NCI-H1092 treated with DMSO at 0.1 percent for 48 hours (cell line): ENCODE measurements at regions not wholly inside any gene's neighbourhood (a gene's known extent, or its start where the extent isn't known, plus 50 kb on each side); places are given as distances from the start of the nearest gene placed in this dataset.

Experiments used
- DNase-seq: peaks from one replicate; lab custom pipeline; 2025; lab: John Stamatoyannopoulos, UW

DNA sequence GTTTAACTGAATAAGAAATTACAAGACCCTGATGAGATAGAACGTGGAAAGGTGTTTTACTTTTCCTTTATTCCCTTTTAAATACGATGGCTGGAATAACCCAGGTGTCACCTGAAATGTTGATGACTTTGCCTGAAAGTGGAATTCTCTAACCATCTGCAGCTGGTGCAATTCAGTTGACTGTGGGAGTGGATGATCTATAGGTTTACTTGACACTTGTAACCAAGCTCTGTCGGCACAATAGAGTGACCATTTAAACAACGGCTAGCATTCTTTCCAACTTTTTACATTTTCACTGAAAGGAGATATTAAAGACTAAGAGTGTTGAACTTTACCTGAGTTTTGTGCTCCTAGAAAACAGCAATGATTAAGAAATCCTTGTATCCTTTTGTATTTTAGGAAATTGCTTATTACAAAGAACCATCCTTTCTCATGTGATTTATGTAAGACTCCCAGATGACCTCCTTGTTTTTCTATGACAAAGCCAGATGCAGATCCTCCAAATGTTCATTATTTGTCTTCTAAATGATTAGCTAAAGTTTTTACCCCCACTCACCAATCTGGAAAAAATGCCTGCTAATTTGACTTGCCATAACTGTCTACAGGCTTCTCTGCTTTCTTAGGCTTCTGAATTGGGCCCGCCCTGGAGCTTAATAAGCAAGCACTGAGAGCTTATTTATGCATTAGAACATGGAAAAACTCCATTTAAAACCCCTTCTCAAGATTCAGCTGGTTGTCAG is 129.5 kb upstream of the LRRC7 start:
- DNase-seq: no peak

DNA sequence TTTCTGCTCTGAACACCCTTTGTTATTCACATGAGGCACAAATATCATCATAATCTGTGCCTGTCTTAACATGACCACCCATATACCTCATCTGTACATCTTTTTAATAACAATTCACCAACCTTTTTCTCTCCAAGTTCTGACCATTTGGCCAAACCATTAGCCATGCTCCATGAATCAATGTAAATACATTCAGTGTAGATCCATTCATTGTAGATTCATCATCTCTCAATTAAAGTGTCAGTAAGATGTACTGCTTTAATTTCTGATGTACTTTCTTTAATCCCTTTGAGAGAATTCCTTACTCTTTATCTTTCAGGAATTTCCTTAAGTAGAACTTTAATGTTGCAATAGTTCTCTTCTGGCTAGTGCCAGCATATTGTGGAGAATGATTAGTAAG is 126.2 kb upstream of the LRRC7 start:
- no peak for DNase-seq

DNA sequence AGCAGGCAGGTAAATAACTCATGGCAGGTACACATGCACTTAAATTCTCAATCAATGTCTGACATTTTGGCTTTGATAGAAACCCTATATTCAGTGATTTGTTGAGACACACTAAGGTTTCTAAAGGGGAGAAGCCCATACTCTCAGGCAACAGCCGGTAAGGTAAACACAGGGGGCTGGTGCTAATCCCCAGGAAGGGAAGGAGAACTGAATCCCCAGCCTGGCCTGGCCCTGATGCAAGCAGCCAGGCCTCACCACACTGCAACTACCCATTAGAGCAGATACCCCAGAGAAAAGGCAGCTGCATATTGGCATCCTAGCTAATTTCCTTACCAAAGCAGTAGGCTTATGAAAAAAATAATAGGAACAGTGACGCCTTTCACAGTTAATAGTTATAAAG is 116.5 kb upstream of the LRRC7 start:
- no peak for DNase-seq

DNA sequence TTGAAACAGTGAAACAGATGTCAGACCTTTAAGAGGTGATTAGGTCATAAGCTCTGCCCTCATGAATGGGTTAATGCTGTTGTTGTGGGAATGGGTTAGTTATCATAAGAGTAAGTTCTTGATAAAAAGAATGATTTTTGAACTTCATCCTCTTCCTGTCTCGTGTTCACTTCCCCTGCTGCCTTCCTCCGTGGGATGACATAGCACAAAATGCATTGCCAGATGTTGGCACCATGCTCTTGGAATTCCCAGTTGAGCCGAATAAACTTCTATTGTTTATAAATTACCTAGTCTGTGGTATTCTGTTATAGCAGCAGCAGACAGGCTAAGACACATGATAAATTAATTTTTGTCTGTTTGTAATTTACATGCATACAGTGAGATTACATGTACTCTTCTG is 112.0 kb upstream of the LRRC7 start:
- no peak for DNase-seq

DNA sequence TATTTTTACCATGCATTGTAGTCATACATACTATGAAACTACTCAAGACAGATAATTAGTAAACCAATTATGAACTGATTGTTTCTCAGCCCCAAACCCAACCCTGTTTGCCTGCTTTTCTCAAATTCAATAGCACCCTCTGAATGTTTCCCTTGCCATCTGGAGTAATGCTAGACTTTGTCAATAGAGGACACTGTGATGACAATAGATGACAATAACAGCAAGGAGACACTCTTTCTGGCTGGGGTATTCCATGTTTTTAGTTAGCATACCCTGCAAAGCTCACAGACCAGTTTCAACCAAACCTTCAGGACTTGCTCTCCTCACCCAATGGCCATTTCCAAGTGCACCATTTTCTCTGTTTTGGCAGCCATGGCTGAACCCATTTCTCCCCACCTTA is 108.5 kb upstream of the LRRC7 start:
- DNase-seq: no peak

DNA sequence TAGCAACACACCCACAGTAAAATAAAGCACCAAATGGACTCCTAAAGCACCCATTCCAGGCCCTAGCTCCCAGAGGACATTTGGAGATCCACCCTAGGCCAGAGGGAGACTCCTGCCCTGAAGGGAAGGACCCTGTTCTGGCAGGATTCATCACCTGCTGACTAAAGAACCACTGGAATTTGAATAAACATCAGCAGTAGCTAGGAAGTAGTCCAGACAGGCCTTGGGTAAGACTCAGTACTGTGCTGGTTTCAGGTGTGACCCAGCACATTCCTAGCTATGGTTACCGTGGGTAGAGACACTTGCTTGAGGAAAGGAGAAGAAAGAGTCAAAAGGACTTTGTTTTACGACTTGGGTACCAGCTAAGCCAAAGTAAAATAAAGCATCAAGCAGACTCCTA is 92.7 kb upstream of the LRRC7 start:
- no peak for DNase-seq

DNA sequence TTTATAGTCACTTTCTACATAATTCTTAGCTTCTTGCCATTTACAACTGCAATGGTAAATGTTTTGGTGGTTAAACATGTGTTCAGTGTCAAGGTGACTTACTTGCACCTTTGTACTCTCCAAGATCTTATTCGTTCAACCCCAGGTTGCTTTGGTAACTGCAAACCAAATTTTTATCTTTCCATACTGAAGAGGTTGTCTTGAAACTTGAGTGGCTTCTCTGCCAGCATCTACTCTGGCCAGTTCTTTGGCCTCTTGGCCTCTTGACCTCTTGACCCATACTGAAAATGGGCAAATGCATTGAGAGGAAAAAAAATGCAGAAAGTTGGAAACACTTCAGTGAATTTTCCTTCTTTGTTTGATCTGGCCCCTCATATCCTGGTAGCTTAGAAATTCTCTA is 88.0 kb upstream of the LRRC7 start:
- DNase-seq: no peak

DNA sequence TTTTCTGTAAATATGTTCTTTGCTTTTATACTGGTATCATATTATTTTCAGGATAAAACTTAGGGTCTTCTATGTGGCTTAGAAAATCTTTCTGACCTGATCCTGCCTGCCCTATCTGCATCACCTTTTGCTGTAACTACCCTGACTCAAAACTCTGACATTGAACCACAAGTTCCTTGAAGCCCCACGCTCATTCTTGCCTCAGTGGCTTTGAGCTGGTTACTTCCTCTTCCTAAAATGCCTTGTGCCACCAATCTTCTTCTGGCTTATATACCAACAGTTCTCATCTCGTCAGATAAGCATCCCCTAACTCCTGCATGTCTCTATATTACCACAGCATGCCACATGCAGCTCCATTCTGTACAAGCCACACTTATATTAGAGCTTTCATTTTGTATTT is 84.5 kb upstream of the LRRC7 start:
- DNase-seq: no peak

DNA sequence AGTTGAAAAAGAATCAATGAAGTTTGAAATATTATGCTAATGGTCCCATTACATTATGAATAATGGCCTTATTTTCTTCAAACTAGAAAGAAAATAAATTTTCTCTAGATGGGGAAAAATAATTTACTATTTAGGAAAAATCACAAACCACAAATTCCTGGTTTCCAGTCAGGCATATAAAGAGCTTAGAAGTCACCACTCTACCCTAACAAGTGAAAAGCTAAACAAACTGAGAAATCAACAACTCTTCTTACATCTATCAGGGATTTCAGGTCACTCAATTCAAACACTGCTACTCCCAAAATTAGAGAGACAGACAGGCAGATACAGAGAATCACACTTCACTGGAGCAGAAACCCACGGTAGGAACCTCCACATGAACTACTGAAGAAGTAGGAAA is 82.1 kb upstream of the LRRC7 start:
- no peak for DNase-seq

DNA sequence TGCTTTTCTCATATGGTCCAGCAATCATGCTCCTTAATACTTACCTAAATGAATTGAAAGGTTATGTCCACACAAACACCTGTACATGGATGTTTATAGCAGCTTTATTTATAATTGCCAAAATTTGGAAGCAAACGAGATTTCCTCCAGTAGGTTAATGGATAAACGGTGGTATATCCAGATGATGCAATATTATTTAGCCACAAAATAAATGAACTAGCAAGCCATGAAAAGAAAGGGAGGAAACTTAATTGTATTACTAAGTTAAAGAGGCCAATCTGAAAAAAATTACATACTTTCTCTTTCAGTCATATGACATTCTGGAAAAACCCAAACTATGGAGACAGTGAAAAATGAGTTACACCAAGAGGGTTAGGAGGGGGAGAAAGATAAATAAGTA is 76.3 kb upstream of the LRRC7 start:
- no peak for DNase-seq

DNA sequence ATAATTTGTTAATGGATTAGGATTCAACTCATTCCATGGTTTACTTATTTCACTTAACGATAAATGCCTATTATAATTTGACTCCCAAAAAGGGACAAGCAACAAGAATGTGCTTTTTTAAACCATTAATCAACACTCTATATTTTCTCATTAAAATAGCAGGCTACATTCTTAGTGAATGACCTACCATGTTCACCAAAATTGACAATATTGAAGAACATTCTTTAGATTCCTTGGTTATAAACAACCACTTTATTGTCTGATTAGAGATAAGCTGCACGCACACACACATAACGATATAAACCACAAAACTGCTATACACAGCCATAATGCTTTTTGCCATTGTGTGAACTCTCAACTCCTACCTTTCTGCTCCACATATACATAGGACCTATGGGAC is 75.4 kb upstream of the LRRC7 start:
- no peak for DNase-seq

DNA sequence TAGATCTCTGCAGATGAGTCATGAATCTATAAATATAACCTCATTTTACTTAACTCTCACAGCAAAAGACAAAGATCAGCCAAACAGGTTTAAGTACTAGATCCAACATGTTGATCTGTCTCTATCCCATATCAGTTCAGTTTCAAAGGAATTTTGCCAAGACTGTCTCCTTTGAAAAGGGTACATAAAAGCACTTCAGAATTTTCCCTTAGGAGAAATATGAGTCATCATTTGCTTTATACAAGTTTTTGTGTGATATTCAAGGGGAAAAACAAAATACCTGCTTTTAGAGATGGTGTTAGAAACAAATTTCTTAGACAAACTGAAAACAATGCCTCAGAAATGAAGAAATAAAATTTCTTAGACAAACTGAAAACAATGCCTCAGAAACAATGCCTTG is 73.5 kb upstream of the LRRC7 start:
- no peak for DNase-seq

DNA sequence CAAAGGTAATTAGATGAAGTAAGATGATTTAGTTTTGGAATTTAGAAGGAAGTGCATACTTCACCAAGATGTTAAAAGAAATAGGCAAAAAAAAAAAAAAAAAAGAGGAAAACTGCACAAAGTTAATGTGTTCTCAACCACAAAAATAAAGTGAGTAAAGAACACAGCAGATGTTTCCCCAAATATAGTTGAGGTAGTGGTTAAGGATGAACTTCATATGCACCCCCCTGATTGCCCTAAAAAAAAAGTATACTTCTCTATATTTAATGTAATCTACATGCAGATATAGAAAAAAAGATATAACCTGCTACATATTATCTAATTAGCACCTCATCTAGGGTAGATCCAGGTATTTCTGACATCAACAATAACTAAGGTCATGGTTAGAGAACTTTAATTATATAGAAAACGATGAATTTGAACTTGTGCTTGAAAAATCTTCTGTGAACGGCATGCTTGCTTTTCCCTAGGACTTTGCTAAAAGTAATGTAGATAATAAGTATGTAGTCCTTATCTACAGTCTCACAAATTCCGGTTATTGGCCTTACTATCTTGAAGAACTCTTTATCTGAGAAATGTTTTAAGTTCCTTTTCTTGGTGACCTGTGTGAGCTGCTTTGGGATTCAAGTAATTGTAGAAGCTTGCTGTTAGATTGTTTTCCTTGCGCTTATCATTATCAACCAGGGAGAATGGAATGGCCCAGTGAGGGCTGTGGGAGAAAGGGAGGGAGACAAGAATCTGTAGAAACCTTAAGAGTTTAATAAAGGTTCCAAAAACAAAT is 70.1 kb upstream of the LRRC7 start:
- DNase-seq: no peak

DNA sequence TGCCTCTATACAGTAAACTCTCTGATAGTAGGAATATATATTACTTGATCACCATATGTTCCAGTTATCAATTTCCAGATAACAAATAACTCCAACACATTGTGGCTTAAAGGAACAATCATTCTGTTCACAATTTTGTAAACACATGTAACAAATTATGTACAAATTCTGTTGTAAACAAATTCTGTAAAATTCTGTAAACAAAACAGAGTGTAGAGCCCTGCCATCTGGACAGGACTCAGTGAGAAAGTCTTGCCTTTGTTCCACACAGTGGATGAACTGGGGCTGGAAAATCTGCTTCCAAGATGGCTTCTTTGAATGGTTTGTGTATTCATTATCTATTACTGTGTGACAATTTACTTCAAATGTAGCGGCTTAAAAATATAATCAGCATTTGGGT is 69.0 kb upstream of the LRRC7 start:
- no peak for DNase-seq

DNA sequence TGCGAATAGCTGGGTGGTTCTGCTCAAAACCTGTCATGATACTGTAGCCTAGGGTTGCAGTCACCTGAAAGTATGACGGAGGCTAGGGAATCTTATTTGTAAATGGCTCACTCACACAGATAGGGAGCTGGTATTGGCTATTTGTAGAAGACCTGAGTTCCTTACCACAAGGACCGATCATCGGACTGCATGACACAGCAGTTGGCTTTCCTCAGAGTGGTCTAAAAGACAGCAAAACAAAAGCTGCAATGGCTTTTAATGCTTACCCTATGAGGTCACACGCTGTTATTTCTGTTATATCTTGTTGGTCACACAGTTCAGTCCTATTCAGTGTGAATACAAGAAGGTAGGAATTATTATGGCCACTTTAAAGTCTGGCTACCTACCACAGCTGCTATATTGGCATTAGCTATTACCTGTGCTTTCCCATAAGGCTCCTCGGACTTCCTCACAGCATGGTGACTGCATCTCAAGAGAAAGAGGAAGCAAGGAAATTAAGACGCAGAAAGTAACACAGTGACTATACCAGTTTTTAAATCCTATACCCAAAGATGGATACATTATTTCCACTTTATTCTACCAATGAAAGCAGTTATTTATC is 68.4 kb upstream of the LRRC7 start:
- DNase-seq: no peak

DNA sequence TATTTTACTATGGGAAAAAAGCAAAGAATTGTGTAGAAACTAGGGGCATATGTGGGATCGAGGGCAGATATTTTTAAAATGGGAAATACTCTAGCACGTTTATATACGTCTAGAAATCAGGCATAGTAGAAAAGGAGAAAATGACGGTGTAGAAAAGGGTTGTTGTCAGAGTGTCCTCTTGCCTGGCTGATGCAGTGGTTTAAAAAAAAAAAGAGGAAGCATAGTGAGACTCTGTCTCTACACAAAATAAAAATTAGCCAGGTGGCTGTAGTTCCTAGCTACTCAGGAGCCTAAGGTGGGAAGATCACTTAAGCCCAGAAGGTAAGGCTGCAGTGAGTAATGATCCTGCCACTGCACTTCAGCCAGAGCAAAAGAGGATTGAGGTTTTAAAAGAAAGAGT is 64.7 kb upstream of the LRRC7 start:
- no peak for DNase-seq

DNA sequence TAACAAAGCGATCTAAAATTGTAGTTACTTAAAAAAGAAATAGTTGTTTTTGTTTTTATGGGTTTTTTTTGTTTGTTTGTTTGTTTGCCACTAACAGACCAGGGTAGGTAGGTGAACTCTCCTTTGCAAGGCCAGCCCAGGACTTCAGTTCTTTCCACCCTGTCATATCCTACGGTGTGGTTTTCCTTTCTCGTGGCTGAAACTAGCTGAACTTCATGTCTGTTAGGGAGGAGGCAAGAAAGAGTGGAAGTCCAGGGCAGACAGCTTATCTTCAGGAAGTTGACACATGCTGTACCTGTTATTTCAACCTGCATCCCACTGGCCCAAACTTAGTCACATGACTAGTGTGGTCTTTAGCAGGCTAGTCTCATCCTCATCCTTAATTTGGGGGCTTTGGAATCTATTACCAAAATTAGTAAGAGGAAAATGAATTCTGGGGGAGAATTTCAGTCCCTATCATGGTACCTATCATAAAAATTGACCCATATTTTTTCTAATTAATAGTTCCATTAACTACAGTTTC is 62.9 kb upstream of the LRRC7 start:
- no peak for DNase-seq

DNA sequence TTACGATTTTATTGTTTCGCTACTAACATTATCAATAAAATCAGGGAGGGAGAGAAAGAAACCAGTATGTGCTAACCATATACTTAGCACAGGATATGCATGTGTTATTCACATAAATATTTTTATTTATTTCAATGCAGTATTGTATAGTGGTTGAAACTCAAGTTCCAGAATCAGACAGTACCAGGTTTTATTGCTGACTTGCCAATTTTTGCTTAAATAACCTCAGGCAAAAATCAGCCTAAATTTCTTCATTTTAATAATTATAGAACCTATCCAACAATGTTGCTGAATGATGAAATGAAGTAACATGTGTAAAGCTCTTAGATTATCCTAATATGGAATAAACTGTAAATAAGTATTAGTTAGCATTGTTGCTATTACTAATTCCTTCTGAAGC is 61.4 kb upstream of the LRRC7 start:
- no peak for DNase-seq

DNA sequence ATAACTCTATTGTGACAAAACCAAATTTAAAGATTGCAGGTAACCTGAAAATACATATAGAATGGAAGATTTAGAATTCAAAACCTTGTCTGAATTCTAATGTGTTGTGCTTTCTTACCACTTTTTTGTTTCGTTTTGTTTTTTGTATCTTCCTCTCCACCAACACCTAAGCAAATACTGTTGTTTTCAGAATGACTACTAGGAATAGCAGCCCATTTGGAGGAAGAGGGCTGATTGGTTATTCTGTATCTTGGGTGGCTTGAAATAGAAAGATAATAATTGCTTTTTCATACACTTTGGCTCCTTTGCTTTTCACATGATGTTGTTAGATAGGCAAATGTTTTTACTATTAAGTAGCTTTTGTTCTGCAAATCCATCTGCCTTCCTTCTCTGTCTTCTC is 61.0 kb upstream of the LRRC7 start:
- no peak for DNase-seq

DNA sequence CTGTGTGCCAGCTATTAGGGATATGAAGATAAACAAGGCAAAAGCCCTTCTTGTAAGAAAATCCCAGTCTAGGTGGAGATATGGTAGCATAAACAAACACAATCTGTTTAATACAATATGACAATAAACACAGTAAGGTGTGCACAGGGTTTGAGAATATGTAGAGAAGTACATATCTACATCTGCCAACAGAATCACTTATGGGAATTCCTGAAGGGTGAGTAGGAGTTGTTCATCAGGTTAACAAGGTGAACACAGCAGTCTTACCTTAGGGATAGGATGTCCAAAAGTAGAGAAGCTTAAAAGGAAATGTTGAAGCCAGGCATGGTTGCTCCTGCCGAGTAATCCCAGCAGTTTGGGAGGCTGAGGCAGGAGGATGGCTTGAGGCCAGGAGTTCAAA is 57.7 kb upstream of the LRRC7 start:
- no peak for DNase-seq

DNA sequence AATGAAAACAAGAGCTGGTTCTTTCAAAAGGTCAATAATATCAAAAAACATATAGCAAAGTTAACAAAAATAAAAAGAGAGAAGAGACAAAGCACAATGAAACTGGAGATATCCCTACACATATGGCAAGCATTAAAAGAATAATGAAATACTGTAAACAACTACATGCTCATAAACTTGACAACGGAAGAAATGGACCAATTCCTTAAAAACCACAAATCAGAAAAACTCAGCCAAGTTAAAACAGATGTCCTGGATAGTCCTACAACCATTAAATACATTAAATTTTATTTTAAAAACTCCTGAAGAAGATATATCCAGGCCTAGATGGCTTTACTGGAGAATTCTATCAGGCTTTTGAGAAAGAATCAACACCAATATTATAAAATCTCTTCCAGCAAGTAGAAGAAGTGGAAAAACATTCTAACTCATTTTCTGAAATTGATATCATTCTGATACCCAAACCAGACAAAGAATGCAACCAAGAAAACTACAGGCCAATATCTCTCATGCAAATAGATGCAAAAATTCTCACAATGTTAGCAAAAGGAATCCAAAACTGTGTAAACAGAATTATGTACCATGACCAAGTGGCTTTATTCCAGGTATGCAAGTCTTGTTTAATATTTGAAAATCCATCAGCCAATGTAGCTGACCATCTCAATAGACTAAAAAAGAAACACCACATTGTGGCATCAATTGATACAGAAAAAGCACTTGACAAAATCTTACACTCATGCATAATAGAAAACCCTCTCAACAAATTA is 56.1 kb upstream of the LRRC7 start:
- no peak for DNase-seq

DNA sequence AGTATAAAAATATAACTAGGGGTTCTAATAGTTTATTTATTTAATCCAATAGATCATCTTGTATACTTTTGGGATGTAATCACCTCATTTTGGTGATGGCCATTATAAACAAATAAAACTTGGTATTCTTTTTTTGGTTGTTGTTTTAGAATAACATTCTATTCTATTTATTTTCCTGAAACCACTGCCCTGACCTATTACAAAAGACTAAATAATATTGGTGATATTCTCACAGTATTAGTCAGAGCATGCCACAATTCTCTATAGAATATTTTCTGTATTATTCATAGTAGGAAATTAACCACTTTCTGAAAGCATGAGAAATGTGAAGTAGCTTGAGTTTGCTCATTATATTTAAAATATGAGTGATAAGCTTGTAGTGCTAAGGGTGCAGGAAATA is 54.1 kb upstream of the LRRC7 start:
- DNase-seq: no peak
